K562 (cell line): ENCODE measurements at regions not wholly inside any gene's neighbourhood (a gene's known extent, or its start where the extent isn't known, plus 50 kb on each side); places are given as distances from the start of the nearest gene placed in this dataset.

Experiments
- ATAC-seq: fragments of 200-7000 bp; cut with Tn5 transposase; 3 replicates; pipeline ENCODE4 v1.9.1; 2020; ENCODE audit warnings: moderate library complexity
- BruUV-seq: library from RNA; stranded (reverse); fragments of 400-500 nt; replicated peaks from 2 replicates; lab custom pipeline; 2021; lab: Mats Ljungman, UMichigan
- CTCF ChIA-PET: fragments of 300-600 bp; formaldehyde crosslinking; extraction: SDS; loops from one replicate; lab custom pipeline; 2021; ENCODE audit warnings: low intra/inter-chr PET ratio; lab: Yijun Ruan, JAX
- POLR2A ChIA-PET: fragments of 300-600, 350-650 bp; sonication (Branson Sonifier 250); formaldehyde crosslinking; extraction: SDS; loops from one replicate; lab custom pipeline; 2021; ENCODE audit warnings: antibody characterized with exemption, inconsistent platforms; lab: Yijun Ruan, JAX
- DNase-seq, 4 experiments: peaks; one replicate each; pipeline versions ENCODE4 v3.0.0 to v3.0.0-alpha.2; 2011 to 2018; ENCODE audit warnings: low spot score in 3 of 4, mixed read lengths in 3 of 4; ENCODE audit errors: extremely low read depth in 1 of 4
- FAIRE-seq: peaks from 2 replicates; lab custom pipeline; 2011; peaks lifted over from hg19 to GRCh38; lab: Jason Lieb, UNC
- H2AFZ ChIP-seq: 2 replicates; pipeline ENCODE4 v1.6.0; 2011; ENCODE audit warnings: low read depth, low read length, control low read depth, inconsistent platforms
- H3K27ac ChIP-seq: fragments of 200-600 bp; 3 replicates; pipeline ENCODE4 v1.8.0; 2011; ENCODE audit warnings: low read depth, mild to moderate bottlenecking, control low read depth, inconsistent platforms, low read length, moderate library complexity, mixed read lengths; ENCODE audit errors: extremely low read depth
- H3K27me3 ChIP-seq, 2 experiments: fragments of 300-600 bp in 1 of 2; 2 replicates in 1 of 2; 3 replicates in 1 of 2; pipeline versions ENCODE4 v1.6.0 to v1.8.0; 2011; ENCODE audit warnings: inconsistent platforms in 2 of 2, low read length in 2 of 2, mild to moderate bottlenecking in 1 of 2, mixed read lengths in 1 of 2, moderate library complexity in 1 of 2; ENCODE audit not compliant: control insufficient read depth in 2 of 2, insufficient read depth in 2 of 2
- H3K36me3 ChIP-seq: fragments of 300-600 bp; 3 replicates; pipeline ENCODE4 v1.8.0; 2011; ENCODE audit warnings: mild to moderate bottlenecking, low read length, inconsistent platforms; ENCODE audit not compliant: control insufficient read depth, insufficient read depth
- H3K4me1 ChIP-seq, 2 experiments: fragments of 200-600 bp in 1 of 2; replicated peaks in 1 of 2; 2 replicates in 1 of 2; 3 replicates in 1 of 2; pipeline versions ENCODE4 v1.5.1 to v1.8.0; 2011; ENCODE audit warnings: inconsistent platforms in 2 of 2, low read length in 2 of 2, mild to moderate bottlenecking in 1 of 2, mixed read lengths in 1 of 2, moderate library complexity in 1 of 2; ENCODE audit not compliant: control insufficient read depth in 2 of 2, insufficient read depth in 2 of 2
- H3K4me2 ChIP-seq: 2 replicates; pipeline ENCODE4 v1.6.1; 2011; ENCODE audit warnings: low read length, control low read depth, inconsistent platforms, mixed read lengths; ENCODE audit not compliant: insufficient read depth
- H3K4me3 ChIP-seq: fragments of 200-600 bp; sonication (generic), shearing (Covaris generic); 2 replicates; pipeline ENCODE4 v1.5.1; 2016; ENCODE audit warnings: control low read depth, inconsistent platforms
- H3K79me2 ChIP-seq: fragments of 200-600 bp; 3 replicates; pipeline ENCODE4 v1.8.0; 2011; ENCODE audit warnings: low read length, inconsistent platforms; ENCODE audit not compliant: control insufficient read depth, insufficient read depth
- H3K9ac ChIP-seq, 2 experiments: 2 replicates each; pipeline versions ENCODE4 v1.6.0 to v1.6.1; 2011; ENCODE audit warnings: low read depth in 2 of 2, low read length in 2 of 2, control low read depth in 1 of 2, inconsistent platforms in 1 of 2, mild to moderate bottlenecking in 1 of 2, mixed read lengths in 1 of 2; ENCODE audit not compliant: insufficient read depth in 1 of 2
- H3K9me1 ChIP-seq: one replicate; pipeline ENCODE4 v1.6.0; 2011; ENCODE audit warnings: inconsistent platforms, mild to moderate bottlenecking, low read length, moderate library complexity; ENCODE audit not compliant: control insufficient read depth, insufficient read depth
- H3K9me3 ChIP-seq: replicated peaks from 2 replicates; pipeline ENCODE4 v1.5.1; 2011; ENCODE audit warnings: low read depth, low read length, inconsistent platforms; ENCODE audit not compliant: control insufficient read depth, insufficient read depth
- H4K20me1 ChIP-seq: replicated peaks from 2 replicates; pipeline ENCODE4 v1.6.1; 2011; ENCODE audit warnings: low read length, inconsistent platforms, mixed read lengths; ENCODE audit not compliant: control insufficient read depth, insufficient read depth
- FUS ChIP-seq: fragments of 200-400 bp; formaldehyde crosslinking; optimal IDR thresholded peaks from 2 replicates; pipeline ENCODE3; 2017; ENCODE audit warnings: low read depth, low read length
- HES1 ChIP-seq: fragments of 450-650 bp; IDR thresholded peaks from 2 replicates; pipeline ENCODE4 v1.6.1; 2016; ENCODE audit warnings: low read depth, mild to moderate bottlenecking, moderate library complexity
- PCBP2 ChIP-seq: fragments of 200-400 bp; formaldehyde crosslinking; IDR thresholded peaks from 2 replicates; pipeline ENCODE4 v1.6.1; 2018; ENCODE audit warnings: low read length, low read depth, mild to moderate bottlenecking, moderate library complexity; ENCODE audit not compliant: poor library complexity, severe bottlenecking
- POLR3A ChIP-seq: IDR thresholded peaks from 2 replicates; pipeline ENCODE4 v1.6.1; 2011; ENCODE audit warnings: borderline replicate concordance, mild to moderate bottlenecking, moderate library complexity; ENCODE audit not compliant: insufficient read length, insufficient read depth; ENCODE audit errors: extremely low read depth
- SREBF1 ChIP-seq: fragments of 150-350 bp; IDR thresholded peaks from 2 replicates; pipeline ENCODE4 v1.6.1; 2014; ENCODE audit warnings: antibody characterized with exemption, low read depth, low read length, borderline replicate concordance
- TGIF2 ChIP-seq: sonication (generic); formaldehyde crosslinking; IDR thresholded peaks from 2 replicates; pipeline ENCODE4 v1.8.1; 2022; ENCODE audit warnings: mild to moderate bottlenecking, missing genetic modification reagents, moderate library complexity
- ZNF778 ChIP-seq: fragments of 450-650 bp; formaldehyde crosslinking; IDR thresholded peaks from 2 replicates; pipeline ENCODE4 v1.4.0; 2020; ENCODE audit warnings: mild to moderate bottlenecking, moderate library complexity
- WGBS: fragments of 100-300 bp; shearing (Covaris generic); methylation state at CpG from one replicate; pipeline ENCODE4 v1.1.6; 2016; ENCODE audit warnings: low coverage, mixed read lengths; ENCODE audit not compliant: insufficient coverage; ENCODE audit errors: missing lambda C conversion rate; 5-methylcytosine and 5-hydroxymethylcytosine counted together
- in situ Hi-C: fragments of 300-500 bp; cut with MboI; formaldehyde crosslinking; loops from 4 replicates; pipeline ENCODE4 v1.15.0; 2018; ENCODE audit warnings: inconsistent platforms, mixed read lengths
- intact Hi-C: fragments of 100-400 bp; cut with micrococcal nuclease; formaldehyde crosslinking; loops from 2 replicates; pipeline ENCODE4 v1.14.2; 2022
- TF ChIP-seq, protein P1 (sequence below): sonication (generic); formaldehyde crosslinking; IDR thresholded peaks from 2 replicates; pipeline ENCODE4 v1.8.1; 2022; ENCODE audit warnings: missing genetic modification reagents
- TF ChIP-seq, protein P2 (sequence below): fragments of 250-450 bp; sonication (Bioruptor Pico); IDR thresholded peaks from 2 replicates; pipeline ENCODE4 v1.5.0; 2020; ENCODE audit warnings: mild to moderate bottlenecking, borderline replicate concordance

GRCh38 chr2:234565842-234566619 is 69.2 kb upstream of the ARL4C start:
- intact Hi-C loops = no loop called here
- no peak overlapping the region for H3K4me3 ChIP-seq
- H3K4me2 ChIP-seq = no peak overlapping the region
- no peak overlapping the region for H3K27ac ChIP-seq
- BruUV-seq = no TSS peak
- no peaks in the 10 kb centered on the region; a peak in 1 of 5 replicates for H3K27me3 ChIP-seq
- H3K9me3 ChIP-seq = no peaks in the 10 kb centered on the region
- no peak overlapping the region for H3K9ac ChIP-seq
- H3K4me1 ChIP-seq = no peaks in the 10 kb centered on the region
- 0% methylated on average over 10 of the region's 10 CpGs for whole genome bisulfite sequencing
- POLR2A ChIA-PET = no interaction called here
- TF ChIP-seq POLR3A = no peak
- TF ChIP-seq, protein P1, sequence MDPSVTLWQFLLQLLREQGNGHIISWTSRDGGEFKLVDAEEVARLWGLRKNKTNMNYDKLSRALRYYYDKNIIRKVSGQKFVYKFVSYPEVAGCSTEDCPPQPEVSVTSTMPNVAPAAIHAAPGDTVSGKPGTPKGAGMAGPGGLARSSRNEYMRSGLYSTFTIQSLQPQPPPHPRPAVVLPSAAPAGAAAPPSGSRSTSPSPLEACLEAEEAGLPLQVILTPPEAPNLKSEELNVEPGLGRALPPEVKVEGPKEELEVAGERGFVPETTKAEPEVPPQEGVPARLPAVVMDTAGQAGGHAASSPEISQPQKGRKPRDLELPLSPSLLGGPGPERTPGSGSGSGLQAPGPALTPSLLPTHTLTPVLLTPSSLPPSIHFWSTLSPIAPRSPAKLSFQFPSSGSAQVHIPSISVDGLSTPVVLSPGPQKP (CRISPR knock-in tag) = no peak
- TF ChIP-seq, protein P2, sequence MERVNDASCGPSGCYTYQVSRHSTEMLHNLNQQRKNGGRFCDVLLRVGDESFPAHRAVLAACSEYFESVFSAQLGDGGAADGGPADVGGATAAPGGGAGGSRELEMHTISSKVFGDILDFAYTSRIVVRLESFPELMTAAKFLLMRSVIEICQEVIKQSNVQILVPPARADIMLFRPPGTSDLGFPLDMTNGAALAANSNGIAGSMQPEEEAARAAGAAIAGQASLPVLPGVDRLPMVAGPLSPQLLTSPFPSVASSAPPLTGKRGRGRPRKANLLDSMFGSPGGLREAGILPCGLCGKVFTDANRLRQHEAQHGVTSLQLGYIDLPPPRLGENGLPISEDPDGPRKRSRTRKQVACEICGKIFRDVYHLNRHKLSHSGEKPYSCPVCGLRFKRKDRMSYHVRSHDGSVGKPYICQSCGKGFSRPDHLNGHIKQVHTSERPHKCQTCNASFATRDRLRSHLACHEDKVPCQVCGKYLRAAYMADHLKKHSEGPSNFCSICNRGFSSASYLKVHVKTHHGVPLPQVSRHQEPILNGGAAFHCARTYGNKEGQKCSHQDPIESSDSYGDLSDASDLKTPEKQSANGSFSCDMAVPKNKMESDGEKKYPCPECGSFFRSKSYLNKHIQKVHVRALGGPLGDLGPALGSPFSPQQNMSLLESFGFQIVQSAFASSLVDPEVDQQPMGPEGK = no peak
- TF ChIP-seq SREBF1 = no peak
- TF ChIP-seq TGIF2 (CRISPR knock-in tag) = no peak
- no peak for TF ChIP-seq PCBP2
- TF ChIP-seq FUS = no peak
- TF ChIP-seq ZNF778 (CRISPR knock-in tag) = no peak
- no peak for TF ChIP-seq HES1
- TF ChIP-seq, all 486 proteins: peak for 0
- H4K20me1 ChIP-seq = no peaks in the 10 kb centered on the region
- in situ Hi-C loops = no loop called here
- no peak for ATAC-seq
- H3K36me3 ChIP-seq = no peaks in the 10 kb centered on the region
- CTCF ChIA-PET = no interaction called here
- no peak for FAIRE-seq
- no peak for DNase-seq
- no peak overlapping the region for H2AFZ ChIP-seq
- no peaks in the 10 kb centered on the region for H3K79me2 ChIP-seq
- no peaks in the 10 kb centered on the region for H3K9me1 ChIP-seq
